ENCODE measurements at regions not wholly inside any gene's neighbourhood (a gene's known extent, or its start where the extent isn't known, plus 50 kb on each side); places are given as distances from the start of the nearest gene placed in this dataset.

DNA sequence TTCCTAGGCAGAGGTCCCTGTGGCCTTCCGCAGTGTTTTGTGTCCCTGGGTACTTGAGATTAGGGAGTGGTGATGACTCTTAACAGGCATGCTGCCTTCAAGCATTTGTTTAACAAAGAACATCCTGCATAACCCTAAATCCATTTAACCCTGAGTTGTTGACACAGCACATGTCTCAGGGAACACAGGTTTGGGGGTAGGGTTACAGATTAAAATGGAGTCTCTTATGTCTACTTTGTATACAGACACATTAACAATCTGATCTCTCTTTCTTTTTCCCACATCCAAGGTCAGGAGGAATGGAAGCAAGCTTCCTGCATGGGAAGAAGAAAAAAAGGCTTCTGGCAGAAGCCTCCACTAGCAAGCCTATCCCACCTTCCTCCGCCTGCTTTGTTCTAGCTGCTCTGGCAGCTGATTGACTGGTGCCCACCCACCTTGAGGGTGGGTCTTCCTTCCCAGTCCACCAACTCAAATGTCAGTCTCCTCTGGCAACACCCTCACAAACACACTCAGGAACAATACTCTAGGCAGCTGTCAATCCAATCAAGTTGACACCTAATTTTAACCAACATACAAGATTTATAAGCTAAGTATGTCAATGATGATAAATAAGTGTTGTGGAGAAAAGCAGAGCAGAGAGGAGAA is 176.5 kb upstream of the CCZ1B start:
- TF ChIP-seq, protein P1, sequence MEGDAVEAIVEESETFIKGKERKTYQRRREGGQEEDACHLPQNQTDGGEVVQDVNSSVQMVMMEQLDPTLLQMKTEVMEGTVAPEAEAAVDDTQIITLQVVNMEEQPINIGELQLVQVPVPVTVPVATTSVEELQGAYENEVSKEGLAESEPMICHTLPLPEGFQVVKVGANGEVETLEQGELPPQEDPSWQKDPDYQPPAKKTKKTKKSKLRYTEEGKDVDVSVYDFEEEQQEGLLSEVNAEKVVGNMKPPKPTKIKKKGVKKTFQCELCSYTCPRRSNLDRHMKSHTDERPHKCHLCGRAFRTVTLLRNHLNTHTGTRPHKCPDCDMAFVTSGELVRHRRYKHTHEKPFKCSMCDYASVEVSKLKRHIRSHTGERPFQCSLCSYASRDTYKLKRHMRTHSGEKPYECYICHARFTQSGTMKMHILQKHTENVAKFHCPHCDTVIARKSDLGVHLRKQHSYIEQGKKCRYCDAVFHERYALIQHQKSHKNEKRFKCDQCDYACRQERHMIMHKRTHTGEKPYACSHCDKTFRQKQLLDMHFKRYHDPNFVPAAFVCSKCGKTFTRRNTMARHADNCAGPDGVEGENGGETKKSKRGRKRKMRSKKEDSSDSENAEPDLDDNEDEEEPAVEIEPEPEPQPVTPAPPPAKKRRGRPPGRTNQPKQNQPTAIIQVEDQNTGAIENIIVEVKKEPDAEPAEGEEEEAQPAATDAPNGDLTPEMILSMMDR (IDR thresholded peaks at IDR 0.05; ENCODE audit: low read depth, low read length): no peak
- no peak for TF ChIP-seq EZH2phosphoT487 (IDR thresholded peaks at IDR 0.05; ENCODE audit: low read depth)

Measured in OCI-LY3 (cell line).